Lower lobe of right lung (tissue), 2 donors: ENCODE measurements at regions not wholly inside any gene's neighbourhood (a gene's known extent, or its start where the extent isn't known, plus 50 kb on each side); places are given as distances from the start of the nearest gene placed in this dataset.

Experiments
- ATAC-seq, 2 donors: fragments of 200-7000 bp; cut with Tn5 transposase; one replicate each; pipeline ENCODE4 v1.9.1; 2020 to 2022; ENCODE audit warnings: mild to moderate bottlenecking in 2 of 2, moderate library complexity in 2 of 2
- DNase-seq: peaks from one replicate; pipeline ENCODE4 v3.0.0-alpha.2; 2020
- H3K27ac ChIP-seq: fragments of 200-600 bp; one replicate; pipeline ENCODE4 v1.8.0; 2022
- H3K27me3 ChIP-seq: fragments of 200-600 bp; one replicate; pipeline ENCODE4 v1.8.0; 2022; ENCODE audit warnings: low read depth
- H3K36me3 ChIP-seq: fragments of 200-600 bp; one replicate; pipeline ENCODE4 v1.8.0; 2022; ENCODE audit warnings: mild to moderate bottlenecking
- H3K4me1 ChIP-seq: fragments of 200-600 bp; one replicate; pipeline ENCODE4 v1.8.0; 2022
- H3K4me3 ChIP-seq: fragments of 200-600 bp; one replicate; pipeline ENCODE4 v1.8.0; 2022; ENCODE audit warnings: mild to moderate bottlenecking
- H3K9me3 ChIP-seq: fragments of 200-600 bp; one replicate; pipeline ENCODE4 v1.8.0; 2022
- CTCF ChIP-seq: fragments of 200-600 bp; IDR thresholded peaks from one replicate; pipeline ENCODE4 v1.8.0; 2022; ENCODE audit warnings: antibody characterized with exemption, mild to moderate bottlenecking
- intact Hi-C: fragments of 100-400 bp; cut with DNase I; formaldehyde crosslinking; loops from one replicate; pipeline ENCODE4 v1.11.0; 2022
- donor health status: DM: no; HTN: yes; CAD: no; lungs with severe emphysema.

DNA sequence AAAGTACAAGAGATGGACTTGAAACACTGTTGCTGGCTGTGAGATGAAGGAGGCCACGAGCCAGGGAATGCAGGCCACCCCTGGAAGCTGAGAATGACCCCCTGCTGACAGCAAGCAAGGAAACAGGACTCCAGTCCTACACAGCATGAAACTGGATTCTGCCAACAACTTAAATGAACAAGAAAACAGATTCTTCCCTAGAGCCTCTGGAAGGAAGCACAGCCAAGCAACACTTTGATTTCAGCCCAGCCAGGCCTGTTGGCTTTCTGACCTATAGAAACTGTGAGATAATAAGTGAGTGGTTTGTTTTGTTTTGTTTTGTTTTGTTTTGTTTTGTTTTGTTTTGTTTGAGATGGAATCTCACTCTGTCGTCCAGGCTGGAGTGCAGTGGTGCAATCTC lies 105.3 kb upstream of the CACNA1A start:
- DNase-seq, result no peak
- no peak overlapping the region for H3K27ac ChIP-seq
- ATAC-seq, result no peak
- H3K27me3 ChIP-seq, result no peaks in the 10 kb centered on the region
- H3K4me1 ChIP-seq, result no peaks in the 10 kb centered on the region
- intact Hi-C loops, result no loop called here
- H3K4me3 ChIP-seq, result no peak overlapping the region
- no peaks in the 10 kb centered on the region for H3K9me3 ChIP-seq
- no peak for TF ChIP-seq CTCF
- no peaks in the 10 kb centered on the region for H3K36me3 ChIP-seq

- no peaks in the 10 kb centered on the region for H3K36me3 ChIP-seq
- intact Hi-C loops, result no loop called here
- H3K27ac ChIP-seq, result no peak overlapping the region
- no peaks in the 10 kb centered on the region for H3K4me1 ChIP-seq
- no peaks in the 10 kb centered on the region for H3K9me3 ChIP-seq
- H3K4me3 ChIP-seq, result no peak overlapping the region
- TF ChIP-seq CTCF, result no peak
- H3K27me3 ChIP-seq, result no peaks in the 10 kb centered on the region
- no peak for ATAC-seq
- DNase-seq, result no peak
These were observed 103.9 kb upstream of the CACNA1A start for GRCh38 chr19:13610039-13610691.

DNA sequence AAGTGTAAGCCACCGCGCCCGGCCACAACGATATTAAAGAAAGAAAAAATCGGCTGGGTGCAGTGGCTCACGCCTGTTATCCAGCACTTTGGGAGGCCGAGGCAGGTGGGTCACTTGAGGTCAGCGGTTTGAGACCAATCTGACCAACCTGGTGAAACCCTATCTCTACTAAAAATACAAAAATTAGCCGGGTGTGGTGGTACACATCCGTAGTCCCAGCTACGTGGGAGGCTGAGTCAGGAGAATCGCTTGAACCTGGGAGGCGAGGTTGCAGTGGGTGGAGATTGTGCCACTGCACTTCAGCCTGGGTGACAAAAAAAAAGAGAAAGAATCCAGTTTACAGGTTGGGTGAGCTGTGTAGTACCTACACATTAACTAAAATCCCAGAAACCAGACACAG lies 99.9 kb upstream of the CACNA1A start:
- H3K9me3 ChIP-seq, result no peaks in the 10 kb centered on the region
- DNase-seq (no peak), ATAC-seq (no peak)
- H3K36me3 ChIP-seq, result no peaks in the 10 kb centered on the region
- H3K4me3 ChIP-seq, result no peak overlapping the region
- no peaks in the 10 kb centered on the region for H3K27me3 ChIP-seq
- no peak overlapping the region for H3K27ac ChIP-seq
- intact Hi-C loops, result no loop called here
- TF ChIP-seq CTCF, result no peak
- H3K4me1 ChIP-seq, result no peaks in the 10 kb centered on the region

DNA sequence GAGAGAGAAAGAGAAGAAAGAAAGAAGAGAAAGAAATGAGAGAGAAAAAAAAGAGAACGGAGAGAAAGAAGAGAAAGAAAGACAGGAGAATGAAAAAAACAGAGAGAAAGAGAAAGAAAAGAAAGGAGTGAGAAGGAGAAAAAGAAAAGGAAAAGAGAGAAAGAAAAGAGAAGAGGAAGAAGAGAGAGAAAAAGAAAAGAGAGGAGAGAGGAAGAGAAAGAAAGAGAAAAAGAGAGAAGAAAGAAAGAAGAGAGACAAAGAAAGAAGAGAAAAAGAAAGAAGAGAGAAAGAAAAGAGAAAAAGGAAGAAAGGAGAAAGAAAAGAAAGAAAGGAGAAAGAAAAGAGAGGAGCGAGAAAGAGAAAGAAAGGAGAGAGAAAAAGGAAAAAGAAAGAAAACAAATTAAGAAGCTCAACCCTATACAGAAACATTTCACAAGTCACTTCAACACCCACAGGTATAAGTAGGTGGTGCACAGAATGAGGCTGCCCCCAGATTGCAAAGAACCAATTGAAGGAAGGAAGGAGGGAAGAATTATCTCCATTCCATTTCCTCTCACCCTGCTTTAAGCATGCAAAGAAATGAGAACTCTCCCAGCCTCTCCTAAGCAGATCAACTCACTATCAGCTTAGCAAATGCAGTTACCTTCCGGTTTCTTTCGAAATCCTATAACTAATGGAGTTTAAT lies 98.8 kb upstream of the CACNA1A start:
- no peak overlapping the region for H3K4me3 ChIP-seq
- ATAC-seq (no peak), DNase-seq (no peak)
- intact Hi-C loops, result no loop called here
- H3K27ac ChIP-seq, result no peak overlapping the region
- H3K36me3 ChIP-seq, result no peaks in the 10 kb centered on the region
- no peak for TF ChIP-seq CTCF
- peaks cover 3% of the 10 kb centered on the region for H3K27me3 ChIP-seq
- no peaks in the 10 kb centered on the region for H3K4me1 ChIP-seq
- no peaks in the 10 kb centered on the region for H3K9me3 ChIP-seq

GRCh38 chr19:13600802-13601201 lies 94.5 kb upstream of the CACNA1A start:
- H3K27me3 ChIP-seq, result peaks cover 14% of the 10 kb centered on the region
- ATAC-seq (no peak), DNase-seq (no peak)
- intact Hi-C loops, result no loop called here
- no peaks in the 10 kb centered on the region for H3K36me3 ChIP-seq
- H3K27ac ChIP-seq, result no peak overlapping the region
- TF ChIP-seq CTCF, result no peak
- H3K4me3 ChIP-seq, result no peak overlapping the region
- no peaks in the 10 kb centered on the region for H3K4me1 ChIP-seq
- no peaks in the 10 kb centered on the region for H3K9me3 ChIP-seq
